AG20443 (cell line): ENCODE measurements at regions not wholly inside any gene's neighbourhood (a gene's known extent, or its start where the extent isn't known, plus 50 kb on each side); places are given as distances from the start of the nearest gene placed in this dataset.
A peak's percentile ranks its signal among the peaks of the same experiment; 100 is the strongest.
"Not testable (repeated sequence)": the region's sequence is repeated elsewhere in the genome, so short reads cannot be mapped to it uniquely, and the experiment has no call there.

Source experiments
- DNase-seq: peaks from one replicate; pipeline ENCODE4 v3.0.0; 2012; ENCODE audit warnings: low spot score, mixed read lengths

DNA sequence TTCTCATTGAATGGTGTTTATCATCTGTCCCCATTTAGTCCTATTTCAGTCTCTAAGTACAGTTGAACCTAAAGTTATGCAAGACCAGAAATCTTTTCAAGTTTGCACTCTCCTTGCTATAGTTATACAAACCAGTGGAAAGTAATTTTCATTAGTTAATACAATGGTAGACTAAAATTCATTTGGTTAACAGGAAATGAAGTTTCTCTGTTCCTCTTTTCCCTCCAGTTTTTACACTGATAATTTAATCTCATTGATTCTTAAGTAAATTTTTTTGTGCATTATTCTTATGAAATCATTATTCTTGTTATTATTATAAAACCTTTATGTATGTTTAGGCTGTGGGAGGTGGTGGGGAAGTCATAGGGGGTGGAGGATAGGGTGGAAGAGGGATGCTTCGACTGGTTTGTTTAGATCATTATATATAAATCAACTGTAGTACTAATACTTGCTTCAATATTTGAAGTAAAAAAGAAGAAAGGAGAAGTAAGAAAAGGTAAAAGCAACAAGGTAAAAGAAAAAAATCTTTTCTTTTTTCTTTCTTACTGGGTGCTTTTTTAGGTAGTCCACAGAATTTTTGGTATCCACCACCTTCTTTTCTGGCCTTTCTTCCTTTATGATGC lies 104.1 kb downstream of the GPR85 start:
- DNase-seq, result no peak

DNA sequence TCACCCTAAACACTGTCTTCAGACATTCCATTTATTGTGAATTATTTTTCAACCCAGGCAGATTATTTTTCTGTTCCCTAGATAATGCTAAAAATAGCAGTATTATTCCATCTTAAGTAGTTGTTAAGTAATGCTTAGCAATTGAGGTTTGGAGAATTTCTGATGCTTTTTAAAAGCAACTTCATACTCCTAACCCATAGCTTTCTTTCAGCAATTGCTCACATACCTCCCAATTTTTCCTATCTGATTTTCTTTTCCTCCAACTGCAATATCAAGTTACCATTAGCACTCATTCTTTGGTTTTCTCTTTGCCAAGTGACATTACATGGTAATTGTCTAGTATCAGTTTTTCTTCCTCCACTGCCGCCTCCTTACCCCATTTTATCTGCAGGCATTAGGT lies 104.7 kb downstream of the GPR85 start:
- no peak for DNase-seq

DNA sequence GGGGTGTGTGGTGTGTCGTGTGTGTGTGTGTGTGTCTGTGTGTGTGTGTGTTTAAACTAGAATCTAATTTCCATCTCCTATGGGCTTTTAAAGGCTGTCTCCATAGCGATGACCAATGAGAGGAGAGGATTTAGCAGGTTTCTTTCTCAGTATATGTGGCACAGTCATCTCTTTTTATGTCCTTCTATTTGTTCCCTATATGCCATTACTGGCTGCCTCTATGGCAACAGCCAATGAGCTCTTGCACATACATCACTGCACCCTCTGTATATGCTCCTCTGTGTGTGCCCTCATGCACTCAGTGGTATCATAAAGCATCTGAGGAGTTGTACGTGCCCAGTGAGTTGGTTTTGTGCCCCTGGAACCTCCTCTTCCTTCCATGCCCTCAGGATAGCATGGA lies 107.6 kb downstream of the GPR85 start:
- not testable (repeated sequence) for DNase-seq

DNA sequence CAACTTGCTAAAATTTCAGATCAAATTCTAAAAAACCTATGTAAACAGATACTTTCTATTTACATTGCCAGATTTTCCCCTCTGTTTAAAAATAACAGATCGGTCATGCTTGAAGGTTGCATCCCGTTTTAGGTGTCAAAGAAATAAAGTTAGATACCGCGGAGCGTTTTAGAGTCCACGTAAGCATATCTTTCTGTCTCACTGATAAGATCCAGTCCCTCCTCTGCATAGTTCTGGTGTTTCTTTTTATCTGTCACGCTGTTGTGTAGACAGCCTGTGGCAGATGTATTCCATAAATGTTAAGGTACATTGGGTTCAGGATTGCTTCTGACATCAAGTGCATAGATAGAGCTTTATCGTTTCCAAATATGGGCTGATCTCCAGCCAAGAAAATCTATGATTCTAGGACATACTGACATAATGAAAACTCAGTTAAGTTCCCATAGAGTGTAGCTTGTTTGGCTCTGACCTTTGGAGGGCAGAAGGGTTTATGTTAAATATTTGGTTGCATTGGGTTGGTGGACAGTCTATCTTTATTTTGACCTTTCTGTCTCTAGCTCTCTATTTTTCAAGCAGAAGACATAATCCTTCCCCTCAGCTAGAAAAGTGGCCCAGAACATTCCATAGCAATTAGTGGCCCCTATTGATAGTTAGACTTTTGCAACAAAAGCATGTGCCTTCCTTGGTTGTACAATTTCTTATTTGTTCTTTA lies 109.2 kb downstream of the GPR85 start:
- not testable (repeated sequence) for DNase-seq

DNA sequence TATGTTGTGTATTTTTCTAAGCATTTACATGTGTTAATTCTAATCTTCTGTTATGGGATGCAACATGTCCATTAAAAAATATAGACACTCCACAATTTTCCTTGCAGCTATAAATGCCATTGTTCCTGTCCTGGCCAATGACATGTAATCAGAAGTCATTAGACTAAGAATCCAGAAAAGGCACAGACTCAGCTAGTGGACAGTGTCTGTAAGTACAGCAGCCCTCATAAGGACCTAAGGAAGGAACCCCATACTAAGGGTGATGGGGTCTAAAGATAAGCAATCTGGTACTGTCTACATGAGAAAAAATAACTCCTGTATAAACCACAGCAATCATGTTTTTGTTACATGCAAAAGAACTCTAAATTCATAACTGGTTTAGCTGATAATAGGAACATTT lies 115.9 kb downstream of the GPR85 start:
- no peak for DNase-seq

DNA sequence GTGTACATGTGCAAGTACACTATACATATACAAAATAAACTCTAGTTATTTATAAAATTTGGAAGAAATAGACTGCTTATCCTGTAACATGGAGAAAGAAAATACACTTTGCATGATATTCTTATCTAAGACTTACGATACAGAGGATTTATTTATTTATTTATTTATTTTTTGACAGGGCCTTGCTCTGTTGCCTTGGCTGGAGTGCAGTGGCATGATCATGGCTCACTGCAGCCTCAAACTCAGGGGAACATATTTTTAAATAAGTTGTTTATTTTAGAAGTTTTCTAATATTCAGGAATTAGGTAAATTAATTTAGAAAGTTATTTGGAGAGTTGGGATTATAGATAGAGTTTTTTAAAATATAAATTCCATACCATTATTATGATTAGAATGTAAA lies 116.7 kb downstream of the GPR85 start:
- no peak for DNase-seq

DNA sequence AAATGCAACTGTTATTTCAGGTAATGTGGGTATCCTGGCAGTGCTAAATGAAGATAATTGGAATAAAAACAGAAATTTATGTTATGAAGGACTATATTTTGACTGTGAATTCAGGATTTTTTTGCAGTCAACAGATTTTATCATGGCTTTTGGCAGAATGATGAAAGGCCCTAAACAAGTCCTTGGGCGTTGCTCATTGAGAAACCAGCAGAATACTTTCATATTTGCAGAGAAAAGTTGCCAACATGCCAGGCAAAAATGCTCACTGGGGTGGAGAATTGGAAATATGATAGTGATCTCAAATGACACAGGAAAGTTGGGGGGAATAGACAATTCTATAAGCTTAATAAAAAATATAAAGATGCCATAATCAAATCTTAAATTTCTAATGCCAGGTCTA lies 121.1 kb downstream of the GPR85 start:
- peak; percentile 16 for DNase-seq

DNA sequence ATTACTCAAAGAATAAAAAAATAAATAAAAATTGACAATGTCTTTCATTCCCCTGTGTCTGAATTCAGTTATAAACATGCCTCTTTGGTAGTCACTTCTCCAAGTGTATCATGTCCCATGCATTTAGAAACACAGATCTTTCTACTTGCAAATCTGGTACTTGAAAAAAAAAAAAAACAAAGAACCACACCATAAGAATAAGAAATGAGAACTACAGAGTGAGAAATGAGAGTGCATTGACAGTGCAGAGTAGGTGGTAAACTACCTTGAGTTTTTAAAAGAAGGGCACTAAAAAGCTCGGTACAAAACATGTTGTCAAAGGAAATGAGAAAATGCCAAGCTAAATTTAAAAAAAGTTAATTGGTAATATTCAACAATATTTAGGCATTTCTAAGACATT lies 123.0 kb downstream of the GPR85 start:
- DNase-seq, result no peak

DNA sequence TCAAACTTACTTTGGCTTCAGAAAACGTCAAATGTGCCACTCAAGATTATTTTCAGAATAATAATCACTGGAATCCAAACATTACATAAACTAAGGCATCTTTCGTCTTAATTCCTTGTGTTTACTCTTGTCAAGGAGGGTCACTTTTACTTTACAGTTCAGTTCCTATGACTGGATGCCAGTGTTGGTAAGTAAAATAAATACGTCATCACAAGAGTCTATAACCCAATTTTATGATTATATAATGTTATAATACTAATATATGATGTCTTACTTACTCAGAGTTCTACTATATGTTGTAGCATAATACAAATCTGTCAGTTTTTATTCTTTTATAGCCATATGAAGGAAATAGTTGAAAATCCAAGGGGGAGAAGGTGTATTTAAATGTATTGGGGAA lies 123.8 kb downstream of the GPR85 start:
- DNase-seq, result no peak

DNA sequence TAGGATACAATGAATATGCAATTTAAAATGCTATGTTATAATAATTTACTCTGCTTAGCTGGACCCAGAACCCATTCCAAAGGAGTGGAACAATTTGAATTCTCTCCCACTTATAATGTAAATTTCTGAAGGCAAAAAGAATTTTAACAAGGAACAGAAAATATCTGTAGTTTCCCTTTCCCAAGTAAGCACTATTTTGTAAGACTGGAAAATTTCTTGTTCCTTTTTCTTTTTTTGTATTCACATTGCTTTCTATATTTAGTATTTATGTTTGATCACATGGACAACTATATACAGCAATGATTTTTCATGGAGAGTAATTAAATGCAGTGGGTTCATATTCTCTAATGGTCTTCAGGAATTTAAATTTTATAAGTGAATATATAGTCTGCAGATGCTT lies 127.4 kb downstream of the GPR85 start:
- DNase-seq, result no peak

DNA sequence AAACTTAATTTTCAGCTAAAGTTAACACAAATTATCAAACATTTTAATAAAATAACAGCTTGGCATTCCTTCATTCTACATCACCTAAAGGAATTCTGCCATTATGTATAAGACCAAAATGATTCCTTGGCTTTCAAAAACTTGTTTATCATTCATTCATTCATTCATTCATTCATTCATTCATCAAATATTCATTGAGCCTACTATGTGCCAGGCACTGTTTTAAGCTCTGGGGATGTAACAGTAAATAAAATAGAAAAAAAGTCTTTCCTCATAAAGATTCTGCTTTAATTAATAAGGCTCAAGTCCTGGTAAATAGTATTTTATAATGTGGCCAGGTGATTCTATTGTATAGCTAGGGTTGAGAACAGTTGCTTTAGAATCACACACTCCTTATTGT lies 127.9 kb downstream of the GPR85 start:
- DNase-seq, result no peak

DNA sequence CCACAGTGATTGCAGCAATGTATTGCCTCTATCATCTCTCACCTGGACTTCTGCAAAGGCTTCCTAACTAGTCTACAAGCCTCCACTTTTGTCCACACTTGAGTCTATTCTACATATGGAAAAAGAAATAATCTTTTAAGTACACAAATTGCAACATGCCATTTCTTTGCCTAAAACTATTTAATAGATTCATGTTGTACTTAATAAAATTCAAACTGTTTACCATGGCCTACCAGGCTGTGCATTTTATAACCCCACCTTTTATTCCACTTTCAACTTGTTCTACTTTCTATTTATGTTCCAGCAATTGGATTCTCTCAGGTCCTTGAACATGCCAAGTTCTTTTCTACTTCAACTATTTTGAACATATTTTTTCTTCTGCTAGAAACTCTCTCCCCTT lies 128.7 kb downstream of the GPR85 start:
- DNase-seq, result no peak

DNA sequence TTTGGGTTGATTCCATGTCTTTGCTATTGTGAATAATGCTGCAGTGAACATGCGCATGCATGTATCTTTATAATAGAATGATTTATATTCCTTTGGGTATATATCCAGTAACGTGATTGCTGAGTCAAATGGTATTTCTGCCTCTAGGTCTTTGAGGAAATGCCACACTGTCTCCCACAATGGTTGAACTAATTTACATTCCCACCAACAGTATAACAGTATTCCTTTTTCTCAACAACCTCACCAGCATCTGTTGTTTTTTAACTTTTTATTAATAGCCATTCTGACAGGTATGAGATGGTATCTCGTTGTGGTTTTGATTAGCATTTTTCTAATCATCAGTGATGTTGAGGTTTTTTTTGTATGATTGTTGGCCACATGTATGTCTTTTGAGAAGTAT lies 133.6 kb downstream of the GPR85 start:
- DNase-seq, result not testable (repeated sequence)

DNA sequence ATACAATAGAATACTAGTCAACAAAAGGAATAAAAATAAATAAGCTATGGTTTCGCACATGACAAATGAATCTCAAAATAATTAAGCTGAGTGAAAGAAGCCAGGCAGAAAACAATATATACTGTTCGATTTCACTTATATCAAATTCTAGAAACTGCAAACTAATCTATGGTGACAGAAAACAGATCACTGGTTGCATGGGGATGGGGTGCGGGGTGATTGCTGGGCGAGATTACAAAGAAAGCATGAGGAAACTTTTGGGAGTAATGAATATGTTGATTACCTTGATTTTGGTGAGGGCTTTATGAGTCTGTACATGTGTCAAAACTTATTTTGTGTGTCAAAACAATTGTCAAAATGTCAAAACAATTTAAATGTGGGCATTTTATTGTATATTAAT lies 135.6 kb downstream of the GPR85 start:
- no peak for DNase-seq

DNA sequence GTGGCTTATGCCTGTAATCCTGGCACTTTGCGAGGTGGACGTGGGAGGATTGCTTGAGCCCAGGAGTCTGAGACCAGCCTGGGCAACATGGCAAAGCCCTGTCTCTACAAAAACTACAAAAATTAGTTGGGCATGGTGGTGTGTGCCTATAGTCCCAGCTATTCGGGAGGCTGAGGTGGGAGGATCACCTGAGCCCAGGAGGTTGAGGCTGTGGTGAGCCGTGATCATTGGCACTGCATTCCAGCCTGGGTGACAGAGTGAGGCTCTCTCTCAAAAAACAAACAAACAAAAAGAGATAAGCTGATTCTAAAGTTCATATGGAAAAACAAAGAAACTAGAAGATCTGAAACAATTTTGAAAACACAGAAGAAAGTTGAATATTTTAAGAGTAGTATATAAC lies 136.9 kb downstream of the GPR85 start:
- DNase-seq, result not testable (repeated sequence)

DNA sequence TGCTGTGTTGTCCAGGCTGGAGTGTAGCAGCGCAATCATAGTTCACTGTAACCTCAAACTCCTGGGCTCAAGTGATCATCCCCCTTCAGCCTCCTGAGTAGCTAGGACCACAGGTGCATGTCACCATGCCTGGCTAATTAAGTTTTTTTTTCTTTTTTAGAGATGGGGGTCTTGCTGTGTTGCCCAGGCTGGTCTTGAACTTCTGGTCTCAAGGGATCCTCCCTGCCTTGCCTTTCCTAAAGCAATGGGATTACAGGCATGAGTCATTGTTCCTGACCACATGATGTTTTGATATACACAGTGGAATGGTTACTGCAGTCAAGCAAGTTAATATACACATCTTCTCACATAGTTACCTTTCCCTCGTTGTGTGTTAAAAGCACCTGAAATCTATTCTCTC lies 140.3 kb downstream of the GPR85 start:
- DNase-seq, result no peak

DNA sequence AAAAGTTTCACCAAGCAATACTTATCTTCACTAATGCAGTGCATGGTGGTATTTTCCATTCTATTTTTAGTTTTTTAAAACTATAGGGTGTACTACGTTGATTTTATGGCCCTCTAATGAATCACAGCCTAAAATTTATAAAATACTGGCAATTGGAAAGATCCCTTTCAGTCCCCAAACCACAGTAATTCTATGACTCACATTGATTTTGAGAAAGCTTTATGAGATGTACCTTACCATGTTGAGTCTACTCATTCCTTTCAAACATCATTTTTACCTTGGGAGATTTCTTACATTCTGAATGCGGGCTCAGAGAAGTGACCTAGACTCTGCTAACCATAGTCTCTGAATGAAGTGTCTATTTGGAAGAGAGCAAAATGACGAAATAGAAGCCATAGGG lies 141.6 kb downstream of the GPR85 start:
- DNase-seq, result no peak

DNA sequence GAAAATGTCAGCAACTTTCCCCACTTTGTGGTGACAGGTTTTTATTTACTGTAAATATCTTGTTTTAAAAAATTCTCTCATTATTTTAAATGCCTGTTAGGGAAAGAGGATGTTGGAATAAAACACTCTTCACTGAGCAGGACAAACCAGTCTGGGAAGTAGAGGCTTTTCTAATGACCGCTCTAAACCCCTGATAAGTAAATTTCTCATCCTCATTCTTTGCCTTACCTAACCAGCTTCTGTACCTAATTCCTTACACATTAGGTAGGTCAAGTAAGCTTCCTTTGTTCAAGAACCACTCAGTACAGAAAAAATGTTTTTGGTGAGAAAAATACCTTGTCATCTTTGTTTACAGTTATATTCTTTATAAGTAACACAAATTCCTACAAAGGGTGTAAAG lies 143.6 kb downstream of the GPR85 start:
- no peak for DNase-seq

DNA sequence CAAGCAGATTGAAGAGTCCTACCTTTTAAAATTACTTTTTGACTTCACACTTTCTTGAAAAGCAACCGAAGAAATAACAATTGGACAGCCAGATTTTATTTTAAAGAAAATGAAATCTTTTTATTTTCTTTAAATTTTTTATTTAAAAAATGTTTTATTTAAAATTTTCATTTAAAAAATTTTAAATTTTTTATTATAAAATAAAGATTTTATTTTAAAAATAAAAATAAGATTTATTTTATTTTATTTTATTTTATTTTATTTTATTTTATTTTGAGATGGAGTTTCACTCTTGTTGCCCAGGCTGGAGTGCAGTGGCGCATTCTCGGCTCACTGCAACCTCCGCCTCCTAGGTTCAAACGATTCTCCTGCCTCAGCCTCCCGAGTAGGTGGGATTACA lies 144.5 kb downstream of the GPR85 start:
- DNase-seq, result not testable (repeated sequence)

DNA sequence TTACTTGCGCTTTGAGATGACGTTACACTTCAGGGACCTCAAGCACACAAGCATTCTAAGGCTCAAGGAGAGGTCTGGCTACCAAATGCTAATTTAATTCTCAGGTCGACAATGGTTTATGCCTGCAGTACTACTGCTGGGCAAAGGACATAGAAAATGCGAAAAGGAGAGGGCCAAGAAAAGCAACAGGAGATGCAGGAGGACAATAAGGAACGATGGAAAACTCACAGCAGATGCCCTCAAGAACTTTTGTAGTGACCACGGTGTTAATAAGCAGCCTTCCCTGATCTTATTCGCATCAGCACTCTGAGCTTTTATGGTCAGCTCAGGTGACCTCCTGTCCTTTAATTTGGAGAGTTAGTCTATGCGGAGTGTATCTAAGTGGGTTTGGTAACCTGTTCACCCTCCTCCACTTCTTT lies 146.3 kb downstream of the GPR85 start:
- no peak for DNase-seq

DNA sequence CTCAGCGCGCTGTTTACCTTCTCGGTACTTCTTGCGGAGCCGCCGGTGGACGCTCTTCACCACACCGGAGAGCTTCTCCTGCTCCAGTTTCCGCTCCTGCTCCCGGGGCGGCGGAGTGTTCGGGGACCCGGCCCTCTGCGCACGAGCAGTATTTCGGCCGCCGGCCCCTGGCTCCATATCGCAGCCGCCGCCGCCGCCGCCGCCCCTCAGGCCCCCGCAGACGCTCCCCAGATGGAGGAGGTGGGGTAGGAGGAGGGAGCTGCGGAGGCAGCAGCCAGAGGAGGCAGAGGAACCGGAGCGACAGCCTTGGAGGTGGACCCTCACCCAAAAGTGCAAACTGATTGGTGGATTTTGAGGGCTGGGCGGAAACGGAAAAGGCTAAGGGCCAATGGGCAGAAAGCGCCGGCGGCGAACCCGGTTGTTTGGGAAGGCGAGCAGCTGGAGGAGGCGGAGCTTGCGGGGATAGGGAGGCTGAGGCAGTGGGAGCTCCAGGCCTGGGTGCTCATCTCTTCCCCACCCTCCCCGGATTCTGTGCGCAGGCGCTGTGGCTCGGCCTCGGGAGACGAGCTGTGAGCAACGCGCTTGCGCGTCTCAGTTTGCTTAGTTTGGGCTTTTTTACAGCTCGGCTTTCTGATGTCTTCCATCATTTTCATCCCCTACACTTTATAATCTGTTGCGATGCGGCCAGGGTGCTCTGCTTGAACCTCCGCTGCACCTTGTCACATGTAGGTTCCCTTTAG lies 146.9 kb downstream of the GPR85 start:
- DNase-seq, result peak; percentile 99

DNA sequence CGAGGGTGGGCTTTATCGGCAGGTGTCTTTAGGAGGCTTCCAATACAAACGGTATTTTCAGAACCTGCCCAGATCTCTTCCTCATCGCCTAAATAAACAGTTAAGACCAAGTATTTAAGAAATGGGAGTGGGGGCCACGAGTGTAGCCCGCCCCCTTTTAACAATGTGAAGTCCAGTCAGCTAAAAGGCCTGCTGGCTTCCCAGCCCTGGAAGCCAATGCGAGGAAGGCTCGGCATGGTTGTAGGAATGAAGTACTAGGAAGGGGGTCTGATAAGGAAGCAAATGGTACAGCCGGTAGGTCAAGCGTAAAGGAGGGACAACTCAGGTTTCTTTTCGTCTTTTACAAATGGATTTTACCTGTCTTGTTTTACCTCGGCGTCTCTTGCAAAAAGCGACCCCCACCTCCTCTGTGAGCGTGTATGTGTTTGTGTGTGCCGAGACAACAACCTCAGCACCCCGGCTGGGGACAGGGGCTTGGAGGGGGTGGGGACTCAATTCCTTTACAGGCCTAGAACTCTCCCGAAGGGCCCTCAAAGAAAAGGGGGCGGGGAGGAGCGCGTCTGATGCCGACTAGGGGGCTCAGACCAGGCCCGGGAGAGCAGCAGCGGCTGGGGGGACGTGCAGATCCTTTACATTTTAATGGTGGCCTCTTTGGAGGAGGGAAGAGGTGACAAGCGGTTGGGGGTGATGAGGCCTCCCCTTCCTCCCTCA lies 147.6 kb downstream of the GPR85 start:
- peak; percentile 42 for DNase-seq
